NCI-H1694 (cell line): ENCODE measurements at regions not wholly inside any gene's neighbourhood (a gene's known extent, or its start where the extent isn't known, plus 50 kb on each side); places are given as distances from the start of the nearest gene placed in this dataset.
"Not testable (repeated sequence)": the region's sequence is repeated elsewhere in the genome, so short reads cannot be mapped to it uniquely, and the experiment has no call there.

Source experiments
- DNase-seq: peaks from one replicate; lab custom pipeline; 2025; lab: John Stamatoyannopoulos, UW

DNA sequence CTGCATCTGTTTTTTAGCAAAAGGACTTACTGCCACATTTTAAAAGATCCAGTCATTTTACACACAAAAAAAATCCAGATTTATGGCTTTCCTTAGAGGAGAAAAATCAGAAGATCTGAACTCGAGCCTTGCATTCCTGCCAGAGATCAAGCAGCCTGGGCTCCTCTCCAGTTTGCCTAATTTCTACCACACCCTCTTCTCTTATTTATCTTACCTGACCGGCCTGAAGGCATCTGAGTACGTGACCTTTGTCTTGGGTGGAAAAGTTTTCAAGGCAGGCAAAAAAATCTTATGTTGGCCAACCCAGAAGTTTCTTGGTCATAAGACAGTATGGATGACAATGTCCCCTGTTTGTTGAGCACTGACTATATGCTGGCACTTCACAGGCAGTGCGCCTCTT, 60.3 kb downstream of the CHRD start:
- no peak for DNase-seq

DNA sequence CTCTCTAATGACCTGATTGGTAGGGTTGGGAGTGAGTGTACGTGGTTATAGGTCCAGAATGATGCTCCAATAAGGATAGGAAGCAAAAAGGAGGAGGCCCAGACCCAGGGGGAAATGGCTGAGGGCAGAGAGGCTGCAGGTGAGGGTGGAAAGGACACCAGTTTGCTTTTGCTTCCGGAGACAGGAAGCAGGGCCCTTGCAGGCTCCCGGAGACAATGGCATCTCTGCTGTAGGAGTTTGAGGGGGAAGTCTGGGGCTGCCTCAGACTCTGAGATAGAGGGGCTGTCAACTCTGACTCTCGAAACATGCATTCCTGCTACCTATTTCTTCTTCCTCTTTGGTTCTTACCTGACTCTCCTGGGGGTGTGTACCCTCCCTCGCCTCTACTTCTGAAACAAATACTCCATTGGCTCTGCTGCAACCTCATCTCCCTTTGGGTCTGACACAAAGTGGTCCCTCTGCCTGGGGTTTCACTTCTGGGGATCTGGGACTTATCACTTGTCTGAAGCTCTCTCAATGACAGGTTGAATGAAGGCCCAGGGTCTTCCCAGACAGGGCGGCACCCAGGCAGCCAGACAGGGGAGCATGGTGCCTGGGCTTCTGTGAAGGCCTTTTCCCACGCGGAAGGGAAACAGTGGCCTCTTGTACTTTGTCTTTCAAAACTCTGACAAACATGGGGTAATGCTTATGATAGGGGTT, 61.5 kb downstream of the CHRD start:
- DNase-seq: no peak

DNA sequence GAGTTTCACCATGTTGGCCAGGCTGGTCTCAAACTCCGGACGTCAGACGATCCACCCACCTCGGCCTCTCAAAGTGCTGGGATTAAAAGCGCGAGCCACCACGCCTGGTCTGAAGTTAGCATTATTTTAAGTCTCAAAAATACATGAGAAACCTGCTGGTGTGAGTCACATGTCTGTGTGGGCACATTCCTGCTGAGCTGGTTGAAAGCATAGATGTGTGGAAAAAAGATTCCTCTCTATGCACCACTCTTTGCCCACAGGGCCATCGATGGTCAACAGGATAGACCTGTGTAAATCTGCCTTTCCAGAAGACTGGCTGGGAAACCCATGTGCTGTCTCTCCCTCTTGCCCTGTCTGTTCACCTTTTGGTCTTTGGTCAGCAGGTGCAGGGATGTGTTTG, 63.5 kb downstream of the CHRD start:
- DNase-seq: no peak

DNA sequence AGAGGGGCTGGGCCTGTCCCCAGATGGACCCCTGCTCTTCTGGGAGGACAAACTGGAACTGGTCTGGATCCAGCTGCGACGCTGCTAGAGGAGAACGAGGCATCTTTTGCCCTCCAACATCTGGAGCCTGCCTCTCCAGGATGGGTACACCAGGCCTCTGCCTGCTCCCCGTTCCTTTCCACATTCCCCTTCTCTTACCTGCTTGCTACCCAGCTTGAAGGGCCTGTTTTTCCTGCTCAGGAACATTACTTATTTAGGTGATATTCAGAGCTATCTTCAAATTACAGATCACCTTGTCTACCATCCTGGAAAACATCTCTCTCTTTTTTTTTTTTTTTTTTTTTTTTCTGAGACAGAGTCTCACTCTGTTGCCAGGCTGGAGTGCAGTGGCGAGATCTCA, 64.0 kb downstream of the CHRD start:
- no peak for DNase-seq

DNA sequence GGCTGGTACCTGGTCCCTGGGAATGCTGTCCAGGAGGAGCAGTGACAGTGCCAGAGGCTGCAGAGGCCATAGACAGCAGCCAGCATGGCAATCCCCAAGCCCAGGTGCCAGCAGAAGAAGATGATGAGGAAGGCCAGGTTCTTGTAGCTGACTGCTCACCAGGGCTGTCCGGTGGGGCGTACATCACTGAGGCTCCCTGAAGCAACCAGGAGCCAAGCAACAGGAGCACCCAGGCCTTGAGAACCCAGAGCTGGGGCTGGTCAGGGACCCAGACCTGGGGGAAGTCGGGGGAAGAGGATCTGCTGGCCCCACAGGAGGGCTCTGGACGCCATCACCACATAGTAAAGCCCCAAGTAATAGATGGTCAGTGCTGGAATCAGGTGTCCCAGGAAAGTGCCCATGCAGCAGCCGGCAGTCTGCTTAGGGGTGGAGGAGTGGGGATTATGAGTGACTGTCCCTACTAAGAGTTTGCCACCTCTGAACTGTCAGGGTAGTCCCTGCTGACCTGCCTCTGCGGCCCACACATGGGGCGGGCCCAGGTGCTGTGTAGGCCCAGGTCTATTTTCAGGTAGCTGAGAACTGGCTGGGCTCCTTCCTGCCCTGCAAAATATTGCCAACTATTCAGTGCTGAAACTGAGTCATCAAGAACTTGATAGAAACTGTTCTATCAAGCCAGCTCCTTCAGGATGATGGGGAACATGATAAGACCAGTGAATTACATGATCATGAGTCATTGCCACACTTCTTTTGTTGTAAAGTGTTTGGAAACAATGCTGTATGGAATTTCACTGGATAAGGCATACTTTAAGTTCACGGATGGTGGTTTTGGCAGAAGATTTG, 68.7 kb downstream of the CHRD start:
- DNase-seq: no peak

DNA sequence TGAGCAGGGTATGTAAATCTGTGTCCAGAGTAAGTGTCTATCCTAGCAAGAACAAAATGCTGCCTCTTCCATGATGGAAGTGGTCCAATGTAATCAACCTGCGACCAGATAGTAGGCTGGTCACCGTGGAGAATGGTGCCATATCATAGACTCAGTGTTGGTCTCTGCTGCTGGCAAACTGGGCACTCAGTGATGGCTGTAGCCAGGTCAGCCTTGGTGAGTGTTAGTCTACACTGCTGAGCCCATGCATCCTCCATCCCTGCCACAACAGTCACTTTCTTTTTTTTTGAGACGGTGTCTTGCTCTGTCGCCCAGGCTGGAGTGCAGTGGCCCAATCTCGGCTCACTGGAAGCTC, 69.3 kb downstream of the CHRD start:
- no peak for DNase-seq

DNA sequence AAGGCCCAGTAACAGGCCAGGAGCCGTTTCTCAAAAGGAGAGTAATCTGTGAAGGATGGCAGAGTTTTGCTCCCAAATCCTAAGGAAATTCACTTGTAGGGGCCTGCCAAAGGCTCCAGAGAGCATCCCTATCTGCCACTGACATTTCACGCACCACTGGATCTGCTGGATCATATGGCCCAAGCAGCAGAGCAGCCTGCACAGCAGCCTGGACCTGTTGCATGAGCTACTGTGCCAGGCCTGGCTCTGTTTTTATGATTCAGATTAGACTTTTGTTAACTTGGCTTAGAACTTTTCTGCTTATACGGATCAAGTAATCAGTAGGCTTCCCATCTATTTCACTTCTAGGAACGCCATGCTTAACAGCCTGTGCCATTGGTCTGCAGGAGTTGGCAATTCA, 70.7 kb downstream of the CHRD start:
- no peak for DNase-seq

DNA sequence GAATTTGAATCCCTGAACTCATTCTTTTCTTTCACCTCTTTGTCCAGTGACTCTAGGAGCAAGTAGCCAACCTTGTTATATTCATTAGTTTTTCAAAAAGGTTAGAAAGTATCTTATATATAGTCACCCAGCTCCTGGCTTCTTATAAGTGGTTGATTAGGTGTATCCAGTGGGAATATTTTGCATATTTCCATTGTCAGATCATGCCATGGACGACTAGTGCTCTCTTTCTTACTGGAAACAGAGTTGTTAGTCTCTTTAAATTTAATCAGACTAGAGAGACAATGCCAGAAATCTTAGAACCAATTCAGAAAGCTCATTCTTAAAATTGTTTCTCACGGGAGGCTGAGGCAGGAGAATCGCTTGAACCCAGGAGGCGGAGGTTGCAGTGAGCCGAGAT, 73.4 kb downstream of the CHRD start:
- DNase-seq: no peak

DNA sequence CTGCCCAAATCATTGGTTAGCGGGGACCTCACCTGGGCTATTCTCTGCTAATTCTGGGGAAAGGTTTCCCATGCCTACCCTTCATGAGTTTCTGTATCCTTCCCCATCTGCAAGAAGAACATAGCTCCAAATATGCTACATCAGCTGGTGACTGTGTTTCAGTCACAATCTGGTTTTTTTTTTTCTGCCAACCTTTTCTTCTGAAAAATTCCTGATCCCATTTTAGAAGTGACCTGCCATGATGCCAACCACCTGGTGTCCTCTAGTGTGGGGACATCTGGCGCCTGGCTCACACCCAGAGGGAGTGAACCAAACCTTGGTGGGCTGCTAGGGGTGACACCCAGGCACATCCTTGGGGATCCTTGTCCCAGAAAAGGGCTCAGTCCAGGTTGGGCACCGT, 76.1 kb downstream of the CHRD start:
- DNase-seq: peak; percentile 6

DNA sequence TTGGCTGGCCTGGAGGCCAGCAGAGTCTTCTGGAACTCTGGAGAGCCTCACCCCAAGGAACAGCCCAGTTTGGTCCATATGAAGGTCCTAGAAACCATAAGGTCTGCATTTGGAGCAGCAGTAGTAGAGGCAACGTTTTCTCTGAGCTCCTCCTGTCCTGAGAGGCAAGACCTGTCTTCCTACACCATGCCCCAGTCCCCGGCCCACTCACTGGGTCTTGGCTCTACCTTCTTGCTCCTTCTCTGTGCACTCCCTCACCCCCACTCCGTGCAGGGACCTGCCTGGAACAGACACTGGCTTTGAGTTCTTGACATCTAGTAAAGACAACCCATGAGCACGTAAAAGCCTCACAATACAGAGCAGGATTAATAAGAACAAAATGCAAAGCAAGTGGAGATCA, 76.6 kb downstream of the CHRD start:
- DNase-seq: no peak

DNA sequence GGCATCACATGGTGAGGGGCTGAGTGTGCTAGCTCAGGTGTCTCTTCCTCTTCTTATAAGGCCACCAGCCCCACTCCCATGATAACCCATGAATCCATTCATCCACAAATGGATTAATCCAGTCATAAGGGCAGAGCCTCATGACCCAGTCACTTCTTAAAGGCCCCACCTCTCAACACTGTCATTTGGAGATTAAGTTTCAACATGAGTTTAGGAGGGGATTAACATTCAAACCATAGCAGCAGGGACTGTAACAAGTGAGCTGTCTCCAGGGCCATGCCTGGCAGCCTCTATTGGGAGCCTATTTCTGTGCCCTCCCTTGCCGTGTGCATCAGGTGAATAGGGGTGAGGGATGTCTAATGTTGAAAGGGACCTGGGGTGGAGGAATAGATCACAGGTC, 77.5 kb downstream of the CHRD start:
- DNase-seq: no peak

DNA sequence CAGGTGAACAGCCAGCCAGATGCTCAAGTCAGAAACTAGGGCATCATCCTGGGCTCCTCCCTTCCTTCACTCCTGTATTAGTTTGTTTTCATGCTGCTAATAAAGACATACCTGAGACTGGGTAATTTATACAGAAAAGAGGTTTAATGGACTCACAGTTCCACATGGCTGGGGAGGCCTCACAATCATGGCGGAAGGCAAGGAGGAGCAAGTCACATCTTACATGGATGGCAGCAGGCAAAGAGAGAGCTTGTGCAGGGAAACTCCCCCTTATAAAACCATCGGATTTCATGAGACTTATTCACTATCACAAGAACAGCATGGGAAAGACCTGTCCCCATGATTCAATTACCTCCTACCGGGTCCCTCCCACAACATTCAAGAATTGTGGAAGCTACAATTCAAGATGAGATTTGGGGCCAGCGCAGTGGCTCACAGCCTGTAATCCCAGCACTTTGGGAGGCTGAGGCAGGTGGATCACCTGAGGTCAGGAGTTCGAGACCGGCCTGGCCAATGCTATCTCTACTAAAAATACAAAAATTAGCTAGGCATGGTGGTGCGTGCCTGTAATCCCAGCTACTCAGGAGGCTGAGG, 78.0 kb downstream of the CHRD start:
- not testable (repeated sequence) for DNase-seq

DNA sequence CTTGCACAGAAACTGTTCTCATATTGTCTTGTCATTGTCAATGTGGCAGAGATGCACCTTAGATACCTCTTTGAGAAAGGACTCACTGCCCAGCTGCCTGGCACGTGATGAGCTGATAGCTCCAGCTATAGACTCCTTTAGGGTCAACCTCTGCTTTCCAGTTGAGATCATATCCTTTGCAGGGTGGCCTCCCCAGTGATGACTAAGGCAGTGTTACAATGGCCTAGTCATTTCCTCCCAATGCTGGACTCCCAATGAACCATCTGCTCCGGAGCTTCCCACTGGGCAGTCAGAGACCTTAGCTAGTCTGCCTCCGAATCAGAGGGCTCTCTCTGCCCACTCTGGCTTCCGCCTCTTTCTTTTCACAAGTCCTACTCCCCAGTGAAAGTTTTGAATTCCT, 79.5 kb downstream of the CHRD start:
- DNase-seq: no peak

DNA sequence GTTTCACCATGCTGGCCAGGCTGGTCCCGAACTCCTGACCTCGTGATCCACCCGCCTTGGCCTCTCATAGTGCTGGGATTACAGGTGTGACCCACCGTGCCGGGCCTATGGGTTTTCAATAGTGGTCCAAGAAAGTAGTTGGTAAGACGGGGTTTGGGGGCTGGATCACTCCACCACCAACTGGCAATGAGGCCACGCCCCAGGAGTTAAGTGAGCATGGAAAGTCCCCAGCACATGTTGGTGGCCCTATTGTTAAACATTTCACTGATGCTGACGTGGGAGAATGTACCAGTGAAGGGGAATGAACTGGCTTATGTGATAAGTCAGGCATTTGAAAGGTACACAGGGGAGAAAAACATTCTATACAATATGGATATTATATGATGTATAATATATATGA, 80.4 kb downstream of the CHRD start:
- DNase-seq: no peak

DNA sequence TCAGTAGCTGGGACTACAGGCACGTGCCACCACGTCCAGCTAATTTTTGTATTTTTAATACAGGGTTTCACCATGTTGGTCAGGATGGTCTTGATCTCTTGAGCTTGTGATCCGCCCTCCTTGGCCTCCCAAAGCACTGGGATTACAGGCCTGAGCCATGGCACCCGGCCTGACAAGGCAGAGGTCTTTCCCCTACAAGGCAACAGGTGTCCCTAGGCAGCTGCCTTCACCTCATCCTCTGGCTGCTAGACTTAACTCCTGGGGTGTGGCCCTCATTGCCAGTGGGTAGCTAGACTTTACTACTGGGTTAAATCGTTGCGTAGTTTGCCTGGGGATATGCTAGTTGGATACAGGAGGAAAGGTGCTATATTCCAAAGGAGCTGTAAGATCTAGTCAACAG, 81.4 kb downstream of the CHRD start:
- DNase-seq: no peak

DNA sequence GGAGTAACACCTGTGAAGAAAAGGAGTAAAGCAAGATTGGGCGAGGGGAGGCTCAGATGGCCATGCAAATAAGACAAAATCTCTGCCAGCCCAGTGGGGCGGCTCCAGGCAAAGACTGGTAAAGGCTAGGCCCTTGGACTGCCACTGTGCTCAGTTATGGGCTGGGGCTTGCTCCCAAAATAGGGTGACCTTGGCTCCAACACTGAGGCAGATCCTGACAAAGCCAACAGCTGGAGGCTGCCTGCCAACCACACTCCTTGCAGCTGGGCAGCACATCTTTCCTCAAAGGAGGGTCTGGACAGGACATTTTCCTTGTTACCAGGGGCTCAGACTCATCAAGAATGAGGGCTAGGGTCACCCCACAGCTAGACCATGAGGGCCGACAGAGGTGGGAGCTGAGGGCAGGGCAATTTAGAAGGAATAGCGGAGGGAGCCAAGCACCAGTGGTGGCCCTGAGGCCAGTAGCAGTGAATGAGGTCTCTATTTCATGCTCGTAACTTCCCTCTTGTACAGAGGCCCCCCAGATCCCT, 86.1 kb downstream of the CHRD start:
- no peak for DNase-seq

DNA sequence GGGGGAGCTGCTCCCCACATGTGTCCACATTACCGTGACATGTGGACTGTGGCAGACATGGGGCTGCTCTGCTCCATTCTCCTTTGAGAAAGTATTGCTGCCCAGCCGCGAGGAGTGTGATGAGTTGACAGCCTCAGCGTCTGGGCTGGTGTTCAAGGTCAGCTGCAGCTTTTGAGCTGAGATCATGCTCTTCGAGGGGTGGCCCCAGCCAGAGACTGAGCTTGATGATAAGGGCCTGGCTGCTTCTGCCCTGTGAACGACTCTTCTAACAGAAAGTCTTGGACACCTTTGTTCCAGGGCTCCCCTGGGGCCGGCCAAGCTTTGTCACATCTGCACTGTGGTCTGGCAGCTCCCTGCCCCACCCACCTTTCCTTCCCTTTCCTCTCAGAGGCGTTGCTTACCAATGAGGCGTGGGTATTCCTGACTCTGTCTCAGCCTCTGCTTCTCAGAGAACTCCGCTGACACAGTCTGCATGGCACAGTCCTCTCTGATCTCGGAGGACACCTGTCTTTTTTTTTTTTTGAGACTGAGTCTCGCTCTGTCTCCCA, 86.6 kb downstream of the CHRD start:
- DNase-seq: no peak

DNA sequence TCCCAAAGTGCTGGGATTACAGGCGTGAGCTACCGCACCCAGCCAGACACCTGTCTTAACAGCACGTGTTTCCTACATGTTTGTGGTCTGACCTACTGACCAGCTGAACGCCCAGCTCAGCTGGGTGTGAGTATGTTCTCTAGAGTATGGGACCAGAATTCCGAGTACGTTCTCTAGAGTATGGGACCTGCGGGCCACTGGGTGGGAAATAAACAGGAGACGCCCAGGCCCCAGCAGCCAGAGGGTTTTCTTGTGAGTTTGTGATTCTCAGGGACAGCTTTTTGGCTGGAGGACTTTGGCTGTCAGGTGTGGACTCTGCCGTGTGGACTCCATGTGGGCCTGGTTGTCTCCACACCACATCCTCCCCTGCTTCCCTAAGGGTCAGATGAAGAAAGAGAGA, 87.3 kb downstream of the CHRD start:
- no peak for DNase-seq

DNA sequence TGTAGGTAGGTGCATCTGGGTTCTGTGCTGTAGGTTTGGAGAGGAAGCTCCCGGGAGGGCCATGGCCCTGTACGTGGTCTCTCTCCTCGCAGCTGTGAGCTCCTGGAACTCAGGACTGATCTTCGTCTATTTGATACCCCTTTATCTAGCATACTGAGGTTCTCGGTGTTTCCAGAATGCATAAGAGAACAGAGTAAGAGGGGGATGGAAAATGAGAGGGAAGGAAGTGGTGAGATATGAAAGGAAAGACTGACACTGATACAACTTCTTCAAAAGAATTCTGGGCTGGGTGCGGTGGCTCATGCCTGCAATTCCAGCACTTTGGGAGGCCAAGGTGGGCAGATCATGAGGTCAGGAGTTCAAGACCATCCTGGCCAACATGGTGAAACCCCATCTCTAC, 90.7 kb downstream of the CHRD start:
- no peak for DNase-seq

DNA sequence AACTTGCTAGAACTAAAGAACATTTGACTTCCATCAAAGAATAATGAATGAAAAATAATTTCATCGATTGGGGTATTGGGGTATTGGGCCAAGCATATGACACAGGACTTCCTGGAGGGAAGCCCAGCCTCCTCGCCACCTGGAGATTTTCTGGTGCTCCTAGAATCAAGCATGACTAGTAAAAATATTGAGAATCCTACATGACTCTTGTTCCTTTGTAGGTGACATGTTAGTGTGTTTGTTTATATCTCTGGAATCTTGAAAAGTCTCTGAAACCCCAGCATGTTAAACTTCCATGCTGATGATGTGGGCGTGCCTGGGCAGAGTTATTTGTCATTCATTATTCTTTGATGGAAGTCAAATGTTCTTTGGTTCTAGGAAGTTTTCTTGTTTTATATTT, 90.1 kb upstream of the EPHB3 start:
- DNase-seq: no peak

DNA sequence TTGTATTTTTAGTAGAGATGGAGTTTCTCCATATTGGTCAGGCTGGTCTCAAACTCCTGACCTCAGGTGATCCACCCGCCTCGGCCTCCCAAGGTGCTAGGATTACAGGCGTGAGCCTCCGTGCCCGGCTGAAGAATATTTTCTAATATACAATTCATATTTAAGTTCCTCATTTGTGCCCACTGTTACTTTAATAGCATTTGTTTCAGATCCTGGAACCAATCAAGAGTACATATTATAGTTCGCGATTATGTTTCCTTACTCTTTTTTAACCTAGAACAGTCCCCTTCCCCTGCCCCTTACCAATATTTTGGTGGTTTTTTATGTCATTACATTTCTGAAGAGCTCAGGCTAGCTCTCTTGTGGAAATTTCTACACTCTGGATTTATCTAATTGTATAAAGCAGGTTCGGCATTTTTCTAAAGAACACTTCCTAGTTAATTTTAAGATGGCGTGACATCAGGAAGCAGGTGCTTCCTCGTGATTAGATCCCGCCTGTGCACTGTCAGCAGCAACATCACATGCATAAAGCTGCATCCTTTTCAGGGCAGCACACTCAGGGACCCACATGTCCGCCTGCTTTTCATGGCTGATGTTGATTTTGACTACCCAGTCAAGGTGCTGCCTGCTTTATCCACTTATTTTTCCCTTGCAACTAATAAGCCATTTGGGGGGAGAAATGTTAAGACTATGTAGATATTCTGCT, 88.7 kb upstream of the EPHB3 start:
- no peak for DNase-seq

DNA sequence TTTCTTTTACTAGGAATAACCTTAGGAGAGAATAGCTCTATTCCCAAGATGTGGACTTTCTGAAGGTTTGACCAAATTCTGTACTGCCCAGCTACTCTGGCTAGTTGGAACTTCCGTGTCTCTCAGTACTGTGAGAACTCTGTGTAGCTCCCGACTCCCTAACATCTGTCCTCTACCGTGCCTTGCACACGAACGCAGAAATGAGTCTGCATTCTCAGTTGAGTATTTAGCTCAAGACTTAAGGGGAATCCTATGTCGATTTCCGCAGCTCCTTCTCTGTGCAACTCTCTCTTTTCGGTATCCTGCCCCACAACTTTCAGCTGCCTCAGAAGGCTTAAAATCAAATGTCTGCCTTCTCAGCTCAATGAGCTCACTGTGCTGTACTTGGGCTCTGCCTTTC, 86.7 kb upstream of the EPHB3 start:
- no peak for DNase-seq
